Neural progenitor cell (in vitro differentiated cells): ENCODE measurements at regions not wholly inside any gene's neighbourhood (a gene's known extent, or its start where the extent isn't known, plus 50 kb on each side); places are given as distances from the start of the nearest gene placed in this dataset.

Experiments used
- DNase-seq: peaks from one replicate; pipeline ENCODE4 v3.0.0-alpha.2; 2016; ENCODE audit warnings: low spot score
- H2AFZ ChIP-seq: fragments of 200-600 bp; sonication (generic); replicated peaks from 2 replicates; pipeline ENCODE4 v1.6.1; 2016; ENCODE audit warnings: antibody characterized with exemption
- H3F3A ChIP-seq: fragments of 200-600 bp; sonication (generic); 2 replicates; pipeline ENCODE4 v1.6.1; 2016; ENCODE audit warnings: antibody characterized with exemption, low read depth
- H3K27ac ChIP-seq: fragments of 200-600 bp; sonication (generic); 2 replicates; pipeline ENCODE4 v1.5.1; 2016; ENCODE audit warnings: mild to moderate bottlenecking
- H3K27me3 ChIP-seq: fragments of 200-600 bp; sonication (generic); 2 replicates; pipeline ENCODE4 v1.6.1; 2016; ENCODE audit warnings: mild to moderate bottlenecking, moderate library complexity
- H3K36me3 ChIP-seq: fragments of 200-600 bp; sonication (generic); 2 replicates; pipeline ENCODE4 v1.5.1; 2016
- H3K4me1 ChIP-seq: fragments of 200-600 bp; sonication (generic); 2 replicates; pipeline ENCODE4 v1.6.1; 2016; ENCODE audit warnings: mixed run types
- H3K4me2 ChIP-seq: fragments of 200-600 bp; sonication (generic); 2 replicates; pipeline ENCODE4 v1.6.1; 2016
- H3K4me3 ChIP-seq: fragments of 200-600 bp; sonication (generic); 2 replicates; pipeline ENCODE4 v1.5.1; 2016
- H3K79me2 ChIP-seq: fragments of 200-600 bp; sonication (generic); 2 replicates; pipeline ENCODE4 v1.6.1; 2016; ENCODE audit warnings: low read depth
- H3K9ac ChIP-seq: fragments of 200-600 bp; sonication (generic); 2 replicates; pipeline ENCODE4 v1.6.1; 2016
- H3K9me3 ChIP-seq: fragments of 200-600 bp; sonication (generic); 2 replicates; pipeline ENCODE4 v1.5.1; 2016; ENCODE audit warnings: low read depth
- H4K20me1 ChIP-seq: fragments of 200-600 bp; sonication (generic); 2 replicates; pipeline ENCODE4 v1.6.1; 2016; ENCODE audit warnings: low read depth
- H3K27ac Mint-ChIP-seq: 3 replicates; pipeline ENCODE4 v1.8.0; 2021; ENCODE audit warnings: mixed read lengths
- H3K27me3 Mint-ChIP-seq: 2 replicates; pipeline ENCODE4 v1.8.0; 2022; ENCODE audit warnings: low read depth, mild to moderate bottlenecking, inconsistent platforms, moderate library complexity, mixed read lengths; ENCODE audit not compliant: insufficient read depth
- H3K36me3 Mint-ChIP-seq: 3 replicates; pipeline ENCODE4 v1.8.0; 2021; ENCODE audit warnings: mixed read lengths
- H3K4me1 Mint-ChIP-seq: 3 replicates; pipeline ENCODE4 v1.8.0; 2021; ENCODE audit warnings: mixed read lengths
- H3K4me3 Mint-ChIP-seq: 3 replicates; pipeline ENCODE4 v1.8.0; 2021; ENCODE audit warnings: mild to moderate bottlenecking, moderate library complexity, mixed read lengths
- H3K9me3 Mint-ChIP-seq: 3 replicates; pipeline ENCODE4 v1.8.0; 2020; ENCODE audit warnings: mixed read lengths
- CTCF ChIP-seq: fragments of 200-600 bp; sonication (generic); IDR thresholded peaks from 2 replicates; pipeline ENCODE4 v1.5.1; 2017; ENCODE audit warnings: antibody characterized with exemption, mild to moderate bottlenecking
- EZH2 ChIP-seq: fragments of 200-600 bp; sonication (generic); IDR thresholded peaks from 2 replicates; pipeline ENCODE4 v1.6.1; 2017; ENCODE audit warnings: antibody characterized with exemption, mild to moderate bottlenecking, moderate library complexity
- EZH2phosphoT487 ChIP-seq: fragments of 200-600 bp; sonication (generic); IDR thresholded peaks from 2 replicates; pipeline ENCODE4 v1.6.1; 2017; ENCODE audit warnings: antibody characterized with exemption

- H3K36me3 Mint-ChIP-seq: peaks cover 2% of the 10 kb centered on the region
- Histone ChIP-seq H3K27ac (no peak overlapping the region), H3K9me3 (no peaks in the 10 kb centered on the region), H3K4me2 (no peak overlapping the region), H3K9ac (no peak overlapping the region), H3K36me3 (no peaks in the 10 kb centered on the region), H4K20me1 (no peaks in the 10 kb centered on the region), H3F3A (no peaks in the 10 kb centered on the region), H3K79me2 (no peaks in the 10 kb centered on the region), H3K4me3 (no peak overlapping the region), H3K27me3 (no peaks in the 10 kb centered on the region), H3K4me1 (no peaks in the 10 kb centered on the region), H2AFZ (no peak overlapping the region)
- no peak overlapping the region for H3K4me3 Mint-ChIP-seq
- no peak for TF ChIP-seq EZH2
- no peak for TF ChIP-seq CTCF
- no peak for TF ChIP-seq EZH2phosphoT487
- H3K27me3 Mint-ChIP-seq: peaks cover 7% of the 10 kb centered on the region
- H3K27ac Mint-ChIP-seq: no peak overlapping the region
- H3K9me3 Mint-ChIP-seq: peaks cover 9% of the 10 kb centered on the region
- DNase-seq: no peak
- no peaks in the 10 kb centered on the region for H3K4me1 Mint-ChIP-seq
Observed at GRCh38 chr11:130707217-130707616, 209.1 kb downstream of the SNX19 start.

- H3K36me3 Mint-ChIP-seq: no peaks in the 10 kb centered on the region
Observed at GRCh38 chr11:130709531-130709930, 206.7 kb downstream of the SNX19 start.

GRCh38 chr11:130710021-130710420 lies 206.3 kb downstream of the SNX19 start:
- Histone ChIP-seq H3K4me1 (no peaks in the 10 kb centered on the region), H4K20me1 (no peaks in the 10 kb centered on the region), H3K4me3 (no peak overlapping the region), H3K36me3 (no peaks in the 10 kb centered on the region), H3K9me3 (no peaks in the 10 kb centered on the region), H3K9ac (no peak overlapping the region), H3K27ac (no peak overlapping the region), H3F3A (no peaks in the 10 kb centered on the region), H3K79me2 (no peaks in the 10 kb centered on the region), H2AFZ (no peak overlapping the region), H3K4me2 (no peak overlapping the region), H3K27me3 (no peaks in the 10 kb centered on the region)
- DNase-seq: no peak
- no peak for TF ChIP-seq CTCF
- no peak for TF ChIP-seq EZH2phosphoT487
- no peak for TF ChIP-seq EZH2
- no peaks in the 10 kb centered on the region for H3K4me1 Mint-ChIP-seq
- no peak overlapping the region for H3K27ac Mint-ChIP-seq
- no peaks in the 10 kb centered on the region for H3K36me3 Mint-ChIP-seq
- H3K9me3 Mint-ChIP-seq: peaks cover 5% of the 10 kb centered on the region
- no peak overlapping the region for H3K4me3 Mint-ChIP-seq
- peaks cover 7% of the 10 kb centered on the region for H3K27me3 Mint-ChIP-seq

More at GRCh38 chr11:130709531-130709930, 206.7 kb downstream of the SNX19 start:
- Histone ChIP-seq H3F3A (no peaks in the 10 kb centered on the region), H3K4me1 (no peaks in the 10 kb centered on the region), H3K9ac (no peak overlapping the region), H3K36me3 (no peaks in the 10 kb centered on the region), H3K27ac (no peak overlapping the region), H3K79me2 (no peaks in the 10 kb centered on the region), H4K20me1 (no peaks in the 10 kb centered on the region), H3K9me3 (no peaks in the 10 kb centered on the region), H3K4me2 (no peak overlapping the region), H3K4me3 (no peak overlapping the region), H3K27me3 (no peaks in the 10 kb centered on the region), H2AFZ (no peak overlapping the region)
- H3K27me3 Mint-ChIP-seq: peaks cover 7% of the 10 kb centered on the region
- DNase-seq: no peak
- no peak overlapping the region for H3K4me3 Mint-ChIP-seq
- TF ChIP-seq EZH2: no peak
- H3K27ac Mint-ChIP-seq: no peak overlapping the region
- H3K9me3 Mint-ChIP-seq: peaks cover 5% of the 10 kb centered on the region
- no peaks in the 10 kb centered on the region for H3K4me1 Mint-ChIP-seq

GRCh38 chr11:130710497-130711012 lies 205.7 kb downstream of the SNX19 start:
- TF ChIP-seq EZH2phosphoT487 (no peak), CTCF (no peak), EZH2 (no peak)
- H4K20me1 ChIP-seq: no peaks in the 10 kb centered on the region
- no peak overlapping the region for H3K27ac ChIP-seq
- no peaks in the 10 kb centered on the region for H3K79me2 ChIP-seq
- no peaks in the 10 kb centered on the region for H3F3A ChIP-seq
- no peaks in the 10 kb centered on the region for H3K27me3 ChIP-seq
- H3K36me3 ChIP-seq: no peaks in the 10 kb centered on the region
- Mint-ChIP-seq H3K9me3 (peaks cover 5% of the 10 kb centered on the region), H3K27me3 (peaks cover 7% of the 10 kb centered on the region), H3K4me3 (no peak overlapping the region), H3K36me3 (no peaks in the 10 kb centered on the region), H3K4me1 (no peaks in the 10 kb centered on the region), H3K27ac (no peak overlapping the region)
- H3K4me2 ChIP-seq: no peak overlapping the region
- no peak overlapping the region for H3K4me3 ChIP-seq
- H3K9me3 ChIP-seq: no peaks in the 10 kb centered on the region
- H2AFZ ChIP-seq: no peak overlapping the region
- DNase-seq: no peak
- no peak overlapping the region for H3K9ac ChIP-seq
- no peaks in the 10 kb centered on the region for H3K4me1 ChIP-seq
